Activated CD4-positive, alpha-beta T cell treated with anti-CD3 and anti-CD28 coated beads, Interleukin-10, Interleukin-2, amounts not matched to agents 100 ng/mL and 50 ng/mL, durations not matched to agents 16 hours and 8 hours (primary cell): ENCODE measurements at regions not wholly inside any gene's neighbourhood (a gene's known extent, or its start where the extent isn't known, plus 50 kb on each side); places are given as distances from the start of the nearest gene placed in this dataset.

ENCODE experiments used
- DNase-seq: peaks from one replicate; pipeline ENCODE4 v3.0.0-alpha.2; 2020

DNA sequence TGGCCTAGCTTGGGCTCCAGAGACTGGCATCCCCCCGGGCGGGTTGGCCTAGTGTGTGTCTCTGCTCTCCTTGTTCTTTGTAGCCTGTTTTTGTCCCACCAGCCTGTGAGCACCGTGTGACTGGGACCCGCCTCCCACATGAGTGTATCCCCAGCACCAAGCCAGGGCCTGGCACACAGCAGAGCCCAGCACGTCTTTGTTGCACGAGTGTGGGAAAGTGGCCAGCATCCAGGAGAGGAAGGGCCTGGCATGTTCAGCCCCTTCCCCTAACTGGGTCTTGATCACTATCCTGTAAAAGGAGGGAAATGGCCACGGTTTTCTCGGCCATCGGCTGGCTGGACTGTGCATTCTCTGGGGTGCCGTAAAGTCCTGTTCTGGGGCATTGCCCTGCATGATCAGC, 290.1 kb downstream of the BMP7 start:
- DNase-seq, result no peak

DNA sequence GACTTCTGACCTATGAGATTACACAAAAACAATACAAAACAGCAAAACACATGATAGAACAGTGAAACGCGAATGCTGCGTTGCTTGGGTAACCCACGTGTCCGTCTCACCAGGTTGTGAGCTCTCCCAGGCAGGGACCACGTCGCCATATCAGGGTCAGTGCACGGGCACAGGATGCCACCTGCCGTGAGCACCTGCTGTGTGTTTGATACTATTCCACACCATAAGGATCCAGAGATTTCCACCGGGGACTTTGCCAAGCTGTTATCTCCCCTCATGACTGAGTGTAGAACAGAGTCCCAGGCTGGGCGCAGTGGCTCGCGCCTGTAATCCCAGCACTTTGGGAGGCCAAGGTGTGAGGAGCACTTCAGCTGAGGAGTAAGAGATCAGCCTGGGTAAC, 288.0 kb downstream of the BMP7 start:
- no peak for DNase-seq

DNA sequence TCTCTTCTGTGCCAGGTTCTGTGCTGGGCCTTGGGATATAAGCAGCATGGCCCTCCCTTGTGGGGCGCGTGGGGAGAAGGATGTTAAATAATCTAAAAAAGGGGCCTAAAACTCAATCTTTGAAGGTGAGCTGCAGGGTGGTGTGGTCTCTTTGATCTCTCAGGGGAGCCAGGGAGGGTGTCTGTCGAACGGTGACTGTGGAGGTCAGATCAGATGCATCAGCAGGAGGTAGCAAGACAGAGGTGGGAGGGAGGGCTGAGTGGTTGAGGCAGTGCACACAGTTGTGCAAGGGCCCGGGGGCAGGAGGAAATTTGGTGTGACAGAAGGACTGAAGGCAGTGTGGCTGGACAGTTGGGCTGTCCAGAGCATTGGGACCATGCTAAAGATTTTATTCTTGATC, 287.3 kb downstream of the BMP7 start:
- DNase-seq, result no peak

DNA sequence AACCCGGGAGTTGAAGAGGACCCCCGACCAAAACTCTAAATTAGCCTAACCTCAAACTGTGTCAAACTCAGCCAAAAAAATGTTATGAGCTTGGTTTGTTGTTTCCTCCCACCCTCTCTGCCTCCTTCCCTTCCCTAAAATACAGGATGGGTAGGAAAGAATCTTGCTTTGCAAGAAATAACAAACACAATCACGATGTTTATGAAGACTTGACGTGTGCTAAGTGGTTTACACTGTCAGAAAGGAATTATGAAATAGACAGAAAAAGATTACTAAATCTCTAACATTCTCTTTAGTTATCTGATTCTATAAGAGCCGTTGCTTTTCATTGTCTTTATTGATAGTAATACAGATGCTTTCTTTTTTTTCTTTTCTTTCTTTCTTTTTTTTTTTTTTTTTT, 285.1 kb downstream of the BMP7 start:
- DNase-seq, result no peak

DNA sequence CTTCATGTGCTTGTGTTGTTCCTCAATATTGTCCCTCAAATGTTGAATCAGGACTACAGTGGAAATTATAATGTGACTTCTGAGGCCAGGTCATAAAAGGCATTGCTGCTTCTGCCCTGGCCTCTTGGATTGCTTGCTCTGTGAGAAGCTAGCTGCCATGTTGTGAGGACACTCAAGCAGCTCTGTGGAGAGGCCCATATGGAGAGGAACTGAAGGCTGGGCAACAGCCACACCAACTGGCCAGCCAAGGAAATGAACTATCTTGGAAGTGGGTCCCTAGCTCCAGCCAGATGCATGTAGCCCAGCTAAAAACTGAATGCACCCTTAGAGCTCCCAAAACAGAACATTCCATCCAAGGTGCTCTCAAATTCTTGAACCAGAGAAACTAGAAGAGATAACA, 282.6 kb downstream of the BMP7 start:
- DNase-seq, result no peak

DNA sequence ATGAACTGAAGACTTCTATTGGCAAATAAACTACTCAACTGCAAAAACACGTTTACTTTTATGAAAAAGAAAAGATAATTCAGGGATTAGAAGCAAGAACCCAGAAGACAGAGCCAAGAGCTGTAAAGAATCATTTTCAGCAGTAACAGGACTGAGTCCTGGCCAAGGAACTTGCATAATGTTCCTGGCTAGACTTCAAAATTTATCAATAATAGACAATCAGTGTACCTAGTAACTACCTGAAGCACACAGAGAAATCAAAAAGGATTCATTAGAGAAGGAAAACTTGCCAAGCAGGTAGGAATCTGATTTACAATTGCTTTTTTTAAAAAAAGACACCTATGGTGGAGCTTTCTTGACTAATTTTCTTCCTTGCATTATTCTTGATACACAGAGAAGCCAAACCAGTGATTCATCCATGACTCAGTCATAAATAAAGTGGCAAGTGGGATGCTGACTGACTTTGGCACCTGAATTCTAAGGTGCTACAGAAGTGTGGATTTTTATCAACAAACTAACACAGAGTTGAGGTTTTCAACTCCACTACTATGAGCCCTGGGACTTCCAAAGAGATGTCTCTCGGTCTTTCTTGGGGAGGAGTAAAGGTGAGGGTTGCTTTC, 281.3 kb downstream of the BMP7 start:
- DNase-seq, result no peak

DNA sequence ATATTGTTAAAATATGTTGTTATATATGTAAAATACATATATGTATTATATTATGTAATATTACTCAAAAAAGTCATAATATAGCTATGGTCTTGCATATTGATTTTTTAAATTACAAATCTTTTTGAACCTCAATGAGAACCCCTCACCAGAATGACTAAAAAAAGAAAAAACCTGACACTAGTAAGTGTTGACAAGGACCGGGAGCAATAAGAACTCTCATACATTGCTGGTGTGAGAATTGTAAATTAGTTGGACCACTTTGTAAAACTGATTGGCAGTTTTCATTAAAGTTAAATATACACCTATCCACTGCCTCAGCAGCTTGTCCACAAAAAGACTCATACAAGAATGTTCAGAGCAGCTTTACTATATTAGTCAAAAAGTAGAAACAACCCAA, 280.0 kb downstream of the BMP7 start:
- no peak for DNase-seq

DNA sequence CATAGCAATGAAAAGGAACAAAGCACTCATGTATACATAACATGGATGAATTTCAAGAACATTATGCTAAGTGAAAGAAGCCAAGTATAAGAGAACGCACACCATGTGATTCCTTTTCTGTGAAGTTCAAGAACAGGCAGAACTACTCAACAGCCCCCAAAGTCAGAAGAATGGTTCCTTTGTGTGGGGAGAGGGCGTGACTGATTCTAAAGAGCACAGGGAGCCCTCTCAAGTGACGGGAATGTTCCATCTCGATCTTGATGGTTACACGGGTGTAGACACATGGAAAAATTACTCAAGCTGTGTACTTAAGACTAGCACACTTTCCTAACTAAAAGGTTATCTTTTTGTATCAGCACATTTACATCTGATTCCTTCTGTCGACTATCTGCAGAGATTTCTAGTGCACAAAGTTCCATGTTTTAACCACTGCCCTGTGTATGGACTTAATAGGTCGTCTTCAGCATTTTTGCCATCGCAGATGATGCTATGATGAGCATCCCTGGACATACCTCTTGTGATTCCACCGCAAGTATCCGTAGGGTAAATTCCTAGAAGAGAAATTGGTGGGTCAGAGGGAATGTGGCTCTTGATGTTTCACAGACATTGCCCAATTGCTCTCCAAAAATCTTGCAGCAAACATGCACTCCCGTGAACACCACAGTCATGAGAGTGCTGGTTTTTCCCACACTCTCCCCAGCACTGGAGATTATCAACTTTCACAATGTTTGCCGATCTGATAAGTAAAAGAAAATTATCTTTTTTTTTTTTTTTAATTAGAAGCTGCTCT, 279.3 kb downstream of the BMP7 start:
- no peak for DNase-seq

DNA sequence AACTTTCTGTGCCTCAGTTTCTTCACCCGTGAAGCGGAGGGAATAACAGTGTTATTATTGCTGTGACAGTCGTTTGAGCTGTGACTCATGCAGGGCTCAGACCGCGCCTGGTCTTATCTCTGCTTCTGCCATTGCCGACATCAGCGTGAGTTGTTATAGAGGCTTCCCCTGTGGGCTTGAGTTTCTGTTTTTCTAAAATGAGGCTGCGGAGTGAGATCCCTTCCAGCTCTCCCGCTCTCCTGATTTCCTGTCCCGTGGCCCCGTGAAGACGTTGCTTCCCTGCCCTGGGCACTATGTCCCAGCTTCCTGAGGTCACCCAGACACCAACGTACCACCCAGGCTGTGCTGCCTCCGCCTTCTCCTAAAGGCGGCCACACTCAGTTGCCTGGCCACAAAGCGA, 278.5 kb downstream of the BMP7 start:
- DNase-seq, result no peak

DNA sequence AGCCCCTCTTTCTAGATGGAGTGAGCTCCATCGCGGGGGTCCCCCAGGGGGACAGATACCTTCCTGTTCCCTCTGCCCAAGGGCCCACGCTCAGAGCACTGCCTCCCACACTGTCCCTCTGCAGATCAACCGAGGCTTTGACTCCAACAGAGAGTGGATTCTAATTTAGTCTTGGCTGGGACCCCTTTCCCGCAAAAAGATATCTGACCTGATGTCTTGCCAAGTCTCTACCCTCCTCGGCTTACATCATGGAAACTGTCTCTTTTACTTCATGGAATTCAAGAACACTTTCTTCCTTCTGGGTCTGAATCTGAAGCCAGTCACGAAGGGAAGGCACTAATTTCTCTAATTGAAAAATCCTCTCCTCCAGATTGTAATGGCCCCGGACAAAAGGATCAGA, 278.0 kb downstream of the BMP7 start:
- DNase-seq, result no peak

DNA sequence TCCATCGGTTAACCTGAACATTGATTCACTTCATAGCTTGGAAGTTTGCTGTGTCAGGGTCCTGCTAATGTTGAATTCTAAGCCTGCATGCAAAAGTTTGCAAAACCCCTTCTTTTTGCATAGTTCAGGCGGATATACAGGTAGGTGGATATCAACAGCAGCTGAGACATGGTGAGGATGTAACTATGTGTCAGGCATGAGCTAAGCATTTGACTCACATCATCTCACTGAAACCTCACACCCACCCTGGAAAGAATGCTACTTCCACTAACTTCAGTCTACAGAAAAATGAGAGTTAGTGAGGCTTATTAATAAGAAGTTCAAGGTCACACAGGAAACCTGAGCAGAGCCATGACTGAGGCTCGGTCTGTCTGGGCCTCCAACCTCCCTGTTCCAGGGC, 276.9 kb downstream of the BMP7 start:
- DNase-seq, result no peak

DNA sequence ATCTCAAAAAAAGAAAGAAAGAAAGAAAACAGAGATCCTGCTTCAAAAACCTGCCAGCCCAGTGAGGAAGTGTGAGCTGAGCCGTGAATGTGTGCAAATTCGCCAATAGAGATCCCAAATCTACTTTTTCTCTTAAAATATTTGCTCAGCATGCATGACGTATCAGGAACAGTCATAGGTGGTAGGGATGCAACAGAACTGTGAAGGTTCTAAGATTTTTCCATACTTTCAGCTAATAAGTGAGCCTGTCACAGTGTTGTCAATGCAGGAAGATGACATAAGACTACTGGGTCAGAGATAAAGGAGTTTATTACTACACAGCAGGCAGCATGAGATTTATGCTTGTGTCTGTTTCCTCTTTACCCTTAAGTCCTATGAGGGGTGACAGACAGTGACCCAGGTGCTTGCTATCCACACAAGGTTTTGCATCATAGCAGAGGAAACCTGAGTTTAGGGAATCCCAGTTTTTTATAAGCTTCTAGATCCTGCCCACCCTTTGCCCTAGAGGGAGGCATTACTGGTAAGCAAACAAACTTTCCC, 273.4 kb downstream of the BMP7 start:
- no peak for DNase-seq

DNA sequence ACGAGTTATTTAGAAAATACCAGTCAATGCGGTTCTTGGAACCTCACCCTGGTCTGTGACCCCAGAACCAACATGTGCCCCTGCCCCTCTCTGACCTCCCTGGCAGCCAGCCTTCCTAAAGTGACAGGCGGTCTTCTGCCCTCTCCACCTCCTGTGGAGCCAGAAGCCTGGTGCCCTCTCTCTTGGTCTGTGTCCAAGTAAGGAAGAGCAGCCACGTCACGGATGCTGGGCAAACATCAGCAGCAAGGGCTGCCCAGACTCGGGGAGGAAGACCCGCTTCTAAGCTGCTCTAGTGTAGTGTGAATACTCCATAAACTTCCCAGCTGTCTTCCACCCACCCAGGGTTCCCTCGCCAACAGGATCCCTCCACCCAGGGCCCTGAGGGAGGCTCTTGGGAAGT, 272.4 kb downstream of the BMP7 start:
- DNase-seq, result no peak

DNA sequence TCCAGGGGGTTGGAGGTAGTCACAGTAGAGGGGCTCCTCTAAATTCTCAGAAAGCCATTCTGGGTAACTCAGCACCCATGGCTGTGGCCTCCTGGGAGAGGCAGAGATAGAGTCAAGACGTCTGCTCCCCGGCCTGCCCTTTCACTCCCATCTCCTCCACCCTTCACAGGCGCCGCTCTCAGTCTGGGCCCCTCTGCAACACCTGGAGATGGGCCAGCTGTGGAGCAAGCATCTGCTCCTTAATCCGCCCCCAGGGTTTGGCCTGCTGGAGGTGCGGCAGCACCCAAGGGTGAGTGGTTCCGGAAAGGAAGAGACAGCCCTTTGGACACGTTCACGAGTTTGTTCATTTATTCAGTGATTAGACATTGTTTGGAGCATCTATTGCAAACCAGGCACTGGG, 271.3 kb downstream of the BMP7 start:
- DNase-seq, result no peak

DNA sequence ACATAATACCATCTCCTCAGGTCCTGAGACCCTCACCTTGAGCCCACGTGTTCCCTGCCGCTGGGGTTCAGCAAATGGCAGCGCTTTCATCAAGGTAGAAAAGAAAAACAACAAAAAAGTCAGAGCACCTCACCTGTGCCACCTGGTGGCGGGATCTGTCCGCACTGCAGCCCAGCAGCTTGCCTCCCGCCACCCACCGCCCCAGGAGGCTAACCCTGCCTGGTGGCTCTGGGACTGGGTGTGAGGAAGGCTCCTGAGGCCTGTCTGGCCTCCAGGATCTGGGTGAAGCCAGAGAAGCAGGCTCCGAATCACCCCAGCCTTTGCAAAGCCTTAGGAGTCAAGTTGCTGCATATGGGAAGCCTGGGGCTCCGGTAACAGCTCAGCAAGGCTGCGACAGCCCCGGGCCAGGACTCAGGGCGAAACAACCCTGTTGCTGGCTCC, 270.8 kb downstream of the BMP7 start:
- DNase-seq, result peak; percentile 22

DNA sequence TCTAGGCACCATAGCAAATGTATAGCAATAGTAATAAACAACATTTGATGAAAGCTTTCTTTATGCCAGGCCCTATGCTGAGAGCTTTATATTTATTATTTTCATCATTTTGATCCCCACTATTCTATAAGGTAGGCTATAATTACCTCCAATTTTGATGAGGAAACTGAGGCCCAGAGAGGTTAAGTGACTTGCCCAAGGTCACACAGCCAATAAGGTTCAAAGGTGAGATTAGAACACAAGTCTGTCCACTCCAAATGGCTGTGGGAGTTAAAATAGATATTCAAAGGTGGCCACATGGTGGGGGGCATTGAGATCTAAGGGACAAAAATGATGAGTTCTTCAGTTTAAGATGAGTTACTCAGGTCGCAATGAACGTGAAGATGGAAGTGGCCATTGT, 269.9 kb downstream of the BMP7 start:
- DNase-seq, result no peak

DNA sequence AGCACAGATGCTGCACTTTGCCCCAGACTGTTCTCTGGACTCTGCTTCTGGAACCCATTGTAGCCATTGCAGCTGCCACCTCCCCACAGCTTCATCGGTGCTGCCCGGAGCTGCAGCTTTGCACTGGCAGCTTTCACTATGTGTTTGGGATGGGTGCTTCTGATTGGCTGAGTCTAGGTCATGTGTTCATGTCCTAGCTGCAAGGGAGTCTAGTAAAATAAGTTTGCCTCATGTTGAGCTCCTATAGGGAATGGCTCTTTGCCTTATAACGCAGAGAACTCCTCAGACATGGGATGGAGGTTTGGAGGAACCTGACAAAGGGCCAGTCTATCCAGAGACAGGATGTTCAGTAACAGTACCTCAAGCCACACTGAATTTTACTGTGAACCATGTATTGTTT, 268.0 kb downstream of the BMP7 start:
- no peak for DNase-seq

DNA sequence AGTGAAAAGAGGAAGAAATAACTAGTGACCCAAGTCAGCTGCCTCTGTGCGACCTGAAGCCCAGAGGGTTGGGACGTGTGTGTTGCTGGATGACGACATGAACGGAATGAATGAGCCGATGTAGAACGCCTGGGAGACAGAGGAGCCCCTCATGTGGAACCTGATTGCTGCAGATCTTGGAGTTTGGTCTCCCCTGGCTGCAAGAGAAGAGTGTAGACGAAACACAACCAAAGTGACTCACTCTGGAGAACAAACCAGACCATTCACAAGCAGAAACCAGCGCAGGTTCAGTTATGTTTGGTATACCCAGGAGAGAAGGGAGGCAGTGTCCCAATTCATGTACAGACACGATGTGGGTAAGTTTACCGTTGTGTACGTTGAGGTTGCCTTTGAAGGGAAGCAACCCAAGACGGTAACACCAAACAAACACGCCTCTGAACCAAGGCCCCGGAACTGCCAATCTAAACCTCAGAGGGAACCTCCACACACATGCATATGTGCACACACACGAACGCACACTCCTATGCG, 265.9 kb downstream of the BMP7 start:
- no peak for DNase-seq

DNA sequence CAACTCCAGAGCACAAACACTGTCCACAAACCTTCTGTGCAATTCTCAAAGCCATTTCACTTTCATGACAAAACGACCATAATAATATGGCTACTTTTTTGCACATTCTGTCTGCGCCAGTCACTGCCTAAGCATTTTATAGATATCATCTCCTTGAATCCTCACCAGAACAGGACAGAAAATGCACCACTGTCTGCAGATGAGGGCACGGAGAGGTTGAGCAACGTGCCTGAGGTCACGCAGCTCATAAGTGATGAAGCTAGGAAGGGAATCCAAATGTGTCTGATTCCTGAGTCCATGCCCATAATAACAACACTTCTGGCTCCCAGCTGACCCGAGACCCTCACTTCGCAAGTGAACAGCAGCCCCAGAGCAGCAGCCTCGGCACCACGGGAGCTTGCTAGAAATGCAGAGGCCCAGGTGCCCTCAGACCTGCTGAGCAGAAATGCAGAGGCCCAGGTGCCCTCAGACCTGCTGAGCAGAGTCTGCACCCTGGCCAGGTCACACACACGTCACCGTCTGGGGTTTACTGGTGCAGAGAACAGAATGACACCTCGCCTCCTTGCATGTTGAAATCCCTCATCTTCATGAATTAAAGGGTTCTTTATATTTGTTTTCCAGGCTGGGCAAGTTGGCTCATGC, 265.2 kb downstream of the BMP7 start:
- no peak for DNase-seq

DNA sequence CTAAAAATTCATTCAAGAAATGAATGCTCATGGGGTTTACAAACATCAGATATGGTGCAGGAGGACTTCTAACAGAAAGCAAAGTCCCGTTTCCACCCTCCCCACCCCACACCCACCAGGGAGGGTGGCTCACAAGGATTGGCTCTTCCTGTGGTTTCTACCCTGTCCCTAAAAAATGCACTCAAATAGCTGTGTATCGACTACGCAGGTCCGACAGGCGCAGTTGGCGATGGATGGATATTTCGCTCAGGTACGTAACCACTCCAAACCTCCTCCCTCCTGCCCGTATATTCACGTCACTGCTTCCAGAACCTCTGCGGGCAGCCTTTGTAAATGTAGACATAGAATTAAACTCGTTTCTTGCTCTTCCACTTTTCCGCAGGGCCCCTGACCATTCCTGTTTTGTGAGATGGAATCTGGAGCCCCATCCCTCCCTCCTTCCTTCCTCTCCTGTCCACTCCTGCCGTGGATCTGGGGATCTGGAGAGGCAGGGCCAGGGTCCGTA, 264.3 kb downstream of the BMP7 start:
- DNase-seq, result no peak

DNA sequence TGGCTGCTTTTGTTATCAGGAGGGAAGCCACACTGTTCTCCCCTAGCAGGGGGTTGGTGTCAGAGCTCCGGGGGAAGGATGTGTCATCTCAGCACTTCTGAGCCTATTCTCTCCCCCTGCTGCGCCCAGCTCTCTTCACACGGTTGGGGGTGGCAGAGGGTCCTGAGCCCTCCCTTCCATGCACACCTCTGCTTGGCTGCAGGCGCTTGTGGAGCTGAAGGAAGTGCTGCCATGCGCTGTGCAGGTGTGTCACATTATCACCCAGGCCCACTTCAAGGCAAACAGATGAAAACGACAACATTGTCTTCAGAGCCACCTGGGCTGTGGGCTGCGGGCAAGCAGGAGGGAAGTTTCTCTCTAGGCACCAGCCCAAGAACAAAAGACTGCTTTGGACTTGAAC, 263.4 kb downstream of the BMP7 start:
- DNase-seq, result no peak

DNA sequence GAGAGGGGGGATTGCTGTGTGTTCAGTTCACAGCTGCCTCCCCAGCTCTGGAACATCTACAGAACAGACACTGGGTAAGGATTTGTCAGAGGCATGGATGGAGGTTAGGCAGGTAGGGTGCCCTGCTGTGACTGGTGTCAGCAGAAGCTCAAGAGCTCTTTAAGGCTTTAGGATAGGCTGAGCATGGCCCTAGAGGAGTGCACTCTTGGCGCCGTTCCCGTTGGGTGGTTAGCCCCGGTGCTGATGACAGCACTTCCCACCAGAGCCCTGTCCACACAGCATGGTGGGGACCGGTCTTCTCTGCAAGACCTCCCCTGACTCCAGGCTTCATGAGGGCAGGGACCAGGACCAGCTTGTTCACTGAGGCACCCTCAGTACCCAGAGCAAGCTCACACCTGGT, 262.0 kb downstream of the BMP7 start:
- DNase-seq, result no peak
